ENCODE measurements at regions not wholly inside any gene's neighbourhood (a gene's known extent, or its start where the extent isn't known, plus 50 kb on each side); places are given as distances from the start of the nearest gene placed in this dataset.

DNA sequence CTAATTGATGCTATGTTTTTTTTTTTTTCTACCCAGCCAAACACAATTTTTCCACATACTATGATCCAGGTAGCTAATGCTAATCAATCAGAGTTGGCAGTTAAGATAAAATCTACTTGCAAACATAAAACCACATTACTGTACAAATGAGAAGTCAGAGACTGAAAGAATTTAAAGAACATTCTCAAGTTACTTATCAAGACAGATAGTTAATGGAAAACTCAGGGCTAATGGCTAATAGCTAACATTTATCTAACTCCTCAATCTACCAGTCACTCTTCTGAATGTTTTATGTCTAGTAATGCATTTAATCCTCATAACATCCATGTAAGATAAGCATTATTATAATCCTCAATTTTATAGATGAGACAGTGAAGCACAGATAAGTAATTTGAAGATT is 537.6 kb upstream of the SETBP1 start:
- no peaks in the 10 kb centered on the region for H3K27me3 ChIP-seq (ENCODE audit: control insufficient read depth in 1 of 2, insufficient read depth in 2 of 2, low read length in 2 of 2)
- CTCF ChIA-PET: no interaction called here
- intact Hi-C loops (cut with DNase I, micrococcal nuclease): no loop called here
- H3K36me3 Mint-ChIP-seq (ENCODE audit: low read depth): no peaks in the 10 kb centered on the region
- H3K27ac Mint-ChIP-seq: no peak overlapping the region
- H3K9me3 Mint-ChIP-seq: peaks cover 2% of the 10 kb centered on the region
- POLR2A ChIA-PET: no interaction called here
- H3K4me1 Mint-ChIP-seq (ENCODE audit: low read depth): no peaks in the 10 kb centered on the region
- no peaks in the 10 kb centered on the region for H3K4me1 ChIP-seq (ENCODE audit: insufficient read depth, low read length)
- no peaks in the 10 kb centered on the region for H3K9me3 ChIP-seq (ENCODE audit: control insufficient read depth in 1 of 2, insufficient read depth in 1 of 2, low read length in 2 of 2)
- H3K4me3 Mint-ChIP-seq: no peak overlapping the region
- no peaks in the 10 kb centered on the region for H3K27me3 Mint-ChIP-seq
- H3K4me3 ChIP-seq (ENCODE audit: low read length): no peak overlapping the region
- H3K27ac ChIP-seq (ENCODE audit: low read depth in 1 of 2, low read length in 2 of 2): no peak overlapping the region
- TF ChIP-seq, protein P1, sequence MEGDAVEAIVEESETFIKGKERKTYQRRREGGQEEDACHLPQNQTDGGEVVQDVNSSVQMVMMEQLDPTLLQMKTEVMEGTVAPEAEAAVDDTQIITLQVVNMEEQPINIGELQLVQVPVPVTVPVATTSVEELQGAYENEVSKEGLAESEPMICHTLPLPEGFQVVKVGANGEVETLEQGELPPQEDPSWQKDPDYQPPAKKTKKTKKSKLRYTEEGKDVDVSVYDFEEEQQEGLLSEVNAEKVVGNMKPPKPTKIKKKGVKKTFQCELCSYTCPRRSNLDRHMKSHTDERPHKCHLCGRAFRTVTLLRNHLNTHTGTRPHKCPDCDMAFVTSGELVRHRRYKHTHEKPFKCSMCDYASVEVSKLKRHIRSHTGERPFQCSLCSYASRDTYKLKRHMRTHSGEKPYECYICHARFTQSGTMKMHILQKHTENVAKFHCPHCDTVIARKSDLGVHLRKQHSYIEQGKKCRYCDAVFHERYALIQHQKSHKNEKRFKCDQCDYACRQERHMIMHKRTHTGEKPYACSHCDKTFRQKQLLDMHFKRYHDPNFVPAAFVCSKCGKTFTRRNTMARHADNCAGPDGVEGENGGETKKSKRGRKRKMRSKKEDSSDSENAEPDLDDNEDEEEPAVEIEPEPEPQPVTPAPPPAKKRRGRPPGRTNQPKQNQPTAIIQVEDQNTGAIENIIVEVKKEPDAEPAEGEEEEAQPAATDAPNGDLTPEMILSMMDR (IDR thresholded peaks at IDR 0.05): no peak
- no peak for DNase-seq
- no peaks in the 10 kb centered on the region for H3K36me3 ChIP-seq (ENCODE audit: insufficient read depth, low read length)
- ATAC-seq (ENCODE audit: poor library complexity): no peak

DNA sequence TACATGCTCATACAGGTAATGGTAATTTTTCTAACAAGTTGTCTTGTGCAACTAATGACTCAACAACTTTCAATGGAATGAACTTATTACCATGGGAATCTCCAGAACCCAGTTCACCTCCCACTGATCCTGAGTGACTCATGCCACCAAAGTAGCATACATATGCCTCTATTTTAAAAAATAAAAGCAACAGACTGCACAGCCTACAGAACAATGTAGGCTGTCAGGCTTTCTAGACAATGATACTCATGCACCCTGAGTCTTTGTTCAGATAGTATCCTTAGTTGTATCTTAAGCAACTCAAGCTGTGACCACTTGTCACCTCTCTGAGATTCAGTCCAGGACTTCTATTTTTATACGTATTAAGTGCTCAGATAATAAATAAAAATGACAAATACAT is 531.0 kb upstream of the SETBP1 start:
- H3K27ac ChIP-seq (ENCODE audit: low read depth in 1 of 2, low read length in 2 of 2): no peak overlapping the region
- no peak for ATAC-seq (ENCODE audit: poor library complexity)
- DNase-seq: no peak
- CTCF ChIA-PET: no interaction called here
- POLR2A ChIA-PET: no interaction called here
- H3K27me3 ChIP-seq (ENCODE audit: control insufficient read depth in 1 of 2, insufficient read depth in 2 of 2, low read length in 2 of 2): no peaks in the 10 kb centered on the region
- H3K4me1 ChIP-seq (ENCODE audit: insufficient read depth, low read length): no peaks in the 10 kb centered on the region
- H3K4me3 Mint-ChIP-seq: no peak overlapping the region
- H3K36me3 Mint-ChIP-seq (ENCODE audit: low read depth): no peaks in the 10 kb centered on the region
- H3K4me1 Mint-ChIP-seq (ENCODE audit: low read depth): no peaks in the 10 kb centered on the region
- no peak overlapping the region for H3K4me3 ChIP-seq (ENCODE audit: low read length)
- no peaks in the 10 kb centered on the region for H3K27me3 Mint-ChIP-seq
- TF ChIP-seq, protein P1 (IDR thresholded peaks at IDR 0.05): no peak
- H3K36me3 ChIP-seq (ENCODE audit: insufficient read depth, low read length): no peaks in the 10 kb centered on the region
- no peaks in the 10 kb centered on the region for H3K9me3 ChIP-seq (ENCODE audit: control insufficient read depth in 1 of 2, insufficient read depth in 1 of 2, low read length in 2 of 2)
- intact Hi-C loops (cut with DNase I, micrococcal nuclease): no loop called here
- H3K27ac Mint-ChIP-seq: no peak overlapping the region
- H3K9me3 Mint-ChIP-seq: peaks cover 1% of the 10 kb centered on the region

DNA sequence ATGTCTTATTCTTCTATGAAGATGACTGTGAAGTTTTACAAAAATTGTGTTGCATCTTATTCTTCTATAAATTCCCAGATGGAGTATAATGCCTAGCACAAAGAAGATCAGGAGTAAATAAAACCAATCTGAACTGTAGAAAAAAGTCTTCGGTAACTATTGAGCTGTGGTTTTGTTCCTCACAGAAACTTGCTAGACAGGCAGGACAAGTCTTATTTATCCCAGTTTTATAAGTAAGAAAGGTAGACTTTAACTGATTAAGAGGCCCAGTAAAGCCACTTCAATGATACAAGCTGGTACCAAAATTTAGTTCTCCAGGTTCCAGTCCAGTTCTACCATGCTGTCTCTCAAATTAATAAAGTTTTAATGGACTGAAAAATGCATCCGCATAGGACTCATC is 526.7 kb upstream of the SETBP1 start:
- Mint-ChIP-seq H3K4me1 (ENCODE audit: low read depth) (no peaks in the 10 kb centered on the region), H3K27ac (no peak overlapping the region), H3K27me3 (no peaks in the 10 kb centered on the region), H3K9me3 (no peaks in the 10 kb centered on the region), H3K36me3 (ENCODE audit: low read depth) (no peaks in the 10 kb centered on the region), H3K4me3 (no peak overlapping the region)
- Histone ChIP-seq H3K27me3 (ENCODE audit: control insufficient read depth in 1 of 2, insufficient read depth in 2 of 2, low read length in 2 of 2) (no peaks in the 10 kb centered on the region), H3K27ac (ENCODE audit: low read depth in 1 of 2, low read length in 2 of 2) (no peak overlapping the region), H3K4me1 (ENCODE audit: insufficient read depth, low read length) (no peaks in the 10 kb centered on the region), H3K4me3 (ENCODE audit: low read length) (no peak overlapping the region), H3K9me3 (ENCODE audit: control insufficient read depth in 1 of 2, insufficient read depth in 1 of 2, low read length in 2 of 2) (no peaks in the 10 kb centered on the region), H3K36me3 (ENCODE audit: insufficient read depth, low read length) (no peaks in the 10 kb centered on the region)
- TF ChIP-seq, protein P1 (IDR thresholded peaks at IDR 0.05): no peak
- DNase-seq (no peak), ATAC-seq (ENCODE audit: poor library complexity) (no peak)
- POLR2A ChIA-PET: no interaction called here
- intact Hi-C loops (cut with DNase I, micrococcal nuclease): no loop called here
- CTCF ChIA-PET: interaction anchor here (0.7 kb wide), 1 partner anchor 168 kb away, joined by 3 read pairs; no protein-coding TSS in a partner anchor
